DOHH2 (cell line): ENCODE measurements at regions not wholly inside any gene's neighbourhood (a gene's known extent, or its start where the extent isn't known, plus 50 kb on each side); places are given as distances from the start of the nearest gene placed in this dataset.

Source experiments
- CTCF ChIP-seq: fragments of 200-600 bp; sonication (generic); IDR thresholded peaks from one replicate; pipeline ENCODE4 v1.5.1; 2014; ENCODE audit warnings: antibody characterized with exemption, mild to moderate bottlenecking, low read depth, low read length; ENCODE audit not compliant: poor library complexity, severe bottlenecking
- EZH2phosphoT487 ChIP-seq: fragments of 200-600 bp; sonication (generic); IDR thresholded peaks from 2 replicates; pipeline ENCODE4 v1.6.1; 2017; ENCODE audit warnings: borderline replicate concordance, mild to moderate bottlenecking, antibody characterized with exemption, low read length, moderate library complexity, mixed read lengths

GRCh38 chr7:26560526-26561256 is 269.0 kb downstream of the SNX10 start:
- TF ChIP-seq CTCF (no peak), EZH2phosphoT487 (no peak)
